WTC11 (cell line): ENCODE measurements at regions not wholly inside any gene's neighbourhood (a gene's known extent, or its start where the extent isn't known, plus 50 kb on each side); places are given as distances from the start of the nearest gene placed in this dataset.

Source experiments
- ATAC-seq: fragments of 200-7000 bp; cut with Tn5 transposase; 2 replicates; pipeline ENCODE4 v1.10.0; 2021; ENCODE audit warnings: mild to moderate bottlenecking, moderate library complexity
- CTCF ChIA-PET: fragments of 300-600 bp; sonication (Branson Sonifier 250); formaldehyde crosslinking; loops from one replicate; lab custom pipeline; 2021; ENCODE audit warnings: antibody characterized with exemption; lab: Charles Lee
- POLR2A ChIA-PET: fragments of 350-600 bp; sonication (Branson Sonifier 250); formaldehyde crosslinking; loops from one replicate; lab custom pipeline; 2021; ENCODE audit warnings: antibody characterized with exemption; lab: Charles Lee
- DNase-seq: peaks from one replicate; pipeline ENCODE4 v3.0.0; 2021; ENCODE audit warnings: low spot score
- H3K27ac Mint-ChIP-seq: 2 replicates; pipeline ENCODE4 v1.8.0; 2021; ENCODE audit warnings: mixed read lengths
- H3K27me3 Mint-ChIP-seq: 2 replicates; pipeline ENCODE4 v1.8.0; 2021; ENCODE audit warnings: low read depth, mild to moderate bottlenecking, moderate library complexity, mixed read lengths
- H3K36me3 Mint-ChIP-seq: 2 replicates; pipeline ENCODE4 v1.8.0; 2021; ENCODE audit warnings: mixed read lengths
- H3K4me1 Mint-ChIP-seq: 2 replicates; pipeline ENCODE4 v1.8.0; 2022; ENCODE audit warnings: mixed read lengths
- H3K4me3 Mint-ChIP-seq: 2 replicates; pipeline ENCODE4 v1.8.0; 2021; ENCODE audit warnings: mild to moderate bottlenecking, moderate library complexity, mixed read lengths
- H3K9me3 Mint-ChIP-seq: 2 replicates; pipeline ENCODE4 v1.8.0; 2021; ENCODE audit warnings: mixed read lengths
- CDX4 ChIP-seq: fragments of 250-450 bp; sonication (Bioruptor Pico); IDR thresholded peaks from 2 replicates; pipeline ENCODE4 v1.9.0; 2021; ENCODE audit warnings: moderate library complexity, mild to moderate bottlenecking, inconsistent platforms, borderline replicate concordance
- EMX1 ChIP-seq: fragments of 250-450 bp; sonication (Bioruptor Pico); IDR thresholded peaks from 2 replicates; pipeline ENCODE4 v1.8.0; 2021; ENCODE audit warnings: mild to moderate bottlenecking
- ESRRA ChIP-seq: sonication (generic); formaldehyde crosslinking; IDR thresholded peaks from 2 replicates; pipeline ENCODE4 v1.8.1; 2022; ENCODE audit warnings: mild to moderate bottlenecking, missing genetic modification reagents, borderline replicate concordance
- FOXK1 ChIP-seq: sonication (generic); formaldehyde crosslinking; IDR thresholded peaks from 2 replicates; pipeline ENCODE4 v1.8.0; 2022; ENCODE audit warnings: mild to moderate bottlenecking, moderate library complexity, missing genetic modification reagents
- JUN ChIP-seq: sonication (generic); formaldehyde crosslinking; IDR thresholded peaks from 2 replicates; pipeline ENCODE4 v1.8.0; 2023; ENCODE audit warnings: mild to moderate bottlenecking, missing genetic modification reagents
- KAT7 ChIP-seq: sonication (generic); formaldehyde crosslinking; IDR thresholded peaks from 2 replicates; pipeline ENCODE4 v1.8.1; 2023; ENCODE audit warnings: missing genetic modification reagents, mild to moderate bottlenecking, borderline replicate concordance
- MXD4 ChIP-seq: fragments of 250-450 bp; sonication (Bioruptor Pico); IDR thresholded peaks from 2 replicates; pipeline ENCODE4 v1.8.0; 2021; ENCODE audit warnings: mild to moderate bottlenecking, moderate library complexity, borderline replicate concordance
- NFATC4 ChIP-seq: fragments of 250-450 bp; sonication (Bioruptor Pico); IDR thresholded peaks from 2 replicates; pipeline ENCODE4 v1.9.0; 2021; ENCODE audit warnings: mild to moderate bottlenecking
- NFE2L1 ChIP-seq: sonication (generic); formaldehyde crosslinking; IDR thresholded peaks from 2 replicates; pipeline ENCODE4 v1.8.1; 2023; ENCODE audit warnings: missing genetic modification reagents
- NFYB ChIP-seq: sonication (generic); formaldehyde crosslinking; conservative IDR thresholded peaks from 2 replicates; pipeline ENCODE4 v1.8.0; 2022; ENCODE audit warnings: low read depth, missing genetic modification reagents
- PRRX2 ChIP-seq: fragments of 250-450 bp; sonication (Bioruptor Pico); IDR thresholded peaks from 2 replicates; pipeline ENCODE4 v1.8.0; 2021; ENCODE audit warnings: mild to moderate bottlenecking
- SOX15 ChIP-seq: fragments of 250-450 bp; sonication (Bioruptor Pico); IDR thresholded peaks from 2 replicates; pipeline ENCODE4 v1.9.0; 2021; ENCODE audit warnings: mild to moderate bottlenecking
- STAT6 ChIP-seq: sonication (generic); formaldehyde crosslinking; conservative IDR thresholded peaks from 2 replicates; pipeline ENCODE4 v1.8.1; 2023; ENCODE audit warnings: mild to moderate bottlenecking, low read depth, missing genetic modification reagents, moderate library complexity
- TP53 ChIP-seq: sonication (generic); formaldehyde crosslinking; IDR thresholded peaks from 2 replicates; pipeline ENCODE4 v1.8.1; 2023; ENCODE audit warnings: mild to moderate bottlenecking, missing genetic modification reagents
- ZNF138 ChIP-seq: sonication (generic); formaldehyde crosslinking; conservative IDR thresholded peaks from 2 replicates; pipeline ENCODE4 v1.8.1; 2022; ENCODE audit warnings: mild to moderate bottlenecking, moderate library complexity, missing genetic modification reagents
- ZNF219 ChIP-seq: sonication (generic); formaldehyde crosslinking; IDR thresholded peaks from 2 replicates; pipeline ENCODE4 v1.8.0; 2023; ENCODE audit warnings: missing genetic modification reagents, mild to moderate bottlenecking, borderline replicate concordance
- ZNF423 ChIP-seq: fragments of 250-450 bp; sonication (Bioruptor Pico); IDR thresholded peaks from 2 replicates; pipeline ENCODE4 v2.1.2; 2022; ENCODE audit warnings: mild to moderate bottlenecking, moderate library complexity
- ZNF671 ChIP-seq: fragments of 250-450 bp; sonication (Bioruptor Pico); IDR thresholded peaks from 2 replicates; pipeline ENCODE4 v1.8.0; 2021; ENCODE audit warnings: mild to moderate bottlenecking
- TF ChIP-seq, protein P1 (sequence below): sonication (generic); formaldehyde crosslinking; IDR thresholded peaks from 2 replicates; pipeline ENCODE4 v1.8.1; 2023; ENCODE audit warnings: mild to moderate bottlenecking, missing genetic modification reagents, moderate library complexity
- TF ChIP-seq, protein P2 (sequence below): sonication (generic); formaldehyde crosslinking; IDR thresholded peaks from 2 replicates; pipeline ENCODE4 v1.8.1; 2022; ENCODE audit warnings: mild to moderate bottlenecking, missing genetic modification reagents, moderate library complexity, borderline replicate concordance
- TF ChIP-seq, protein P3 (sequence below): sonication (generic); formaldehyde crosslinking; IDR thresholded peaks from 2 replicates; pipeline ENCODE4 v1.8.1; 2023; ENCODE audit warnings: mild to moderate bottlenecking, missing genetic modification reagents
- TF ChIP-seq, protein P4 (sequence below): sonication (generic); formaldehyde crosslinking; IDR thresholded peaks from 2 replicates; pipeline ENCODE4 v1.8.0; 2022; ENCODE audit warnings: mild to moderate bottlenecking, missing genetic modification reagents
- TF ChIP-seq, protein P5 (sequence below): fragments of 200-600 bp; IDR thresholded peaks from 2 replicates; pipeline ENCODE4 v1.8.0; 2022; ENCODE audit warnings: antibody characterized with exemption

DNA sequence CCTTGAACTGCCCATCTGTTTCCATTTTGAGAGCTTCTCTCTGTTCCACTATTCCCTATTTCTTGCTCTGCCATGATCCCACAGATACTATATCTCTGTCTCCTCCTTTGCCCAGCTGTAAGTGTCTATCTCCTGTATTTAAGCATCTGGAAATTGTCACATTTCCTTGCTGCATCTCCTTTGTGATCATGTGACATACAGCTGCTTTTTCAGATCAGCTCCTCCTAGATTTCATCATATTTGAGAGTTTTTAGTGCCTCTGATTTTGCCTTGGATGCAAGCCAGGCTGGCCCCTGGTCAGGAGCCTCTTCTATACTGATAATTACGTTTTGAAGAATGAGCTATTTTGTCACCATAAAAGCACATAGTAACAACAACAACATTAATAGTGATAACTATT lies 131.7 kb upstream of the TNP1 start (continued):
- TF ChIP-seq, protein P1, sequence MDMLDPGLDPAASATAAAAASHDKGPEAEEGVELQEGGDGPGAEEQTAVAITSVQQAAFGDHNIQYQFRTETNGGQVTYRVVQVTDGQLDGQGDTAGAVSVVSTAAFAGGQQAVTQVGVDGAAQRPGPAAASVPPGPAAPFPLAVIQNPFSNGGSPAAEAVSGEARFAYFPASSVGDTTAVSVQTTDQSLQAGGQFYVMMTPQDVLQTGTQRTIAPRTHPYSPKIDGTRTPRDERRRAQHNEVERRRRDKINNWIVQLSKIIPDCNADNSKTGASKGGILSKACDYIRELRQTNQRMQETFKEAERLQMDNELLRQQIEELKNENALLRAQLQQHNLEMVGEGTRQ (CRISPR knock-in tag) = no peak
- no peak for TF ChIP-seq ZNF423 (CRISPR knock-in tag)
- TF ChIP-seq, protein P2, sequence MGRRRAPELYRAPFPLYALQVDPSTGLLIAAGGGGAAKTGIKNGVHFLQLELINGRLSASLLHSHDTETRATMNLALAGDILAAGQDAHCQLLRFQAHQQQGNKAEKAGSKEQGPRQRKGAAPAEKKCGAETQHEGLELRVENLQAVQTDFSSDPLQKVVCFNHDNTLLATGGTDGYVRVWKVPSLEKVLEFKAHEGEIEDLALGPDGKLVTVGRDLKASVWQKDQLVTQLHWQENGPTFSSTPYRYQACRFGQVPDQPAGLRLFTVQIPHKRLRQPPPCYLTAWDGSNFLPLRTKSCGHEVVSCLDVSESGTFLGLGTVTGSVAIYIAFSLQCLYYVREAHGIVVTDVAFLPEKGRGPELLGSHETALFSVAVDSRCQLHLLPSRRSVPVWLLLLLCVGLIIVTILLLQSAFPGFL (CRISPR knock-in tag) = no peak

GRCh38 chr2:216989340-216990129 lies 129.7 kb upstream of the TNP1 start:
- POLR2A ChIA-PET = no interaction called here
- peaks cover 15% of the 10 kb centered on the region for H3K4me1 Mint-ChIP-seq
- H3K4me3 Mint-ChIP-seq = no peak overlapping the region
- ATAC-seq = no peak
- CTCF ChIA-PET = interaction anchor here (1.2 kb wide), 1 partner anchor 291 kb away, joined by 3 read pairs; no protein-coding TSS in a partner anchor
- TF ChIP-seq NFATC4 (CRISPR knock-in tag) (no peak), TP53 (no peak), ZNF423 (CRISPR knock-in tag) (no peak), NFE2L1 (CRISPR knock-in tag) (no peak), ZNF219 (CRISPR knock-in tag) (no peak), ESRRA (CRISPR knock-in tag) (no peak), KAT7 (no peak), ZNF671 (no peak), JUN (CRISPR knock-in tag) (no peak), CDX4 (CRISPR knock-in tag) (no peak), NFYB (no peak)
- TF ChIP-seq, protein P3, sequence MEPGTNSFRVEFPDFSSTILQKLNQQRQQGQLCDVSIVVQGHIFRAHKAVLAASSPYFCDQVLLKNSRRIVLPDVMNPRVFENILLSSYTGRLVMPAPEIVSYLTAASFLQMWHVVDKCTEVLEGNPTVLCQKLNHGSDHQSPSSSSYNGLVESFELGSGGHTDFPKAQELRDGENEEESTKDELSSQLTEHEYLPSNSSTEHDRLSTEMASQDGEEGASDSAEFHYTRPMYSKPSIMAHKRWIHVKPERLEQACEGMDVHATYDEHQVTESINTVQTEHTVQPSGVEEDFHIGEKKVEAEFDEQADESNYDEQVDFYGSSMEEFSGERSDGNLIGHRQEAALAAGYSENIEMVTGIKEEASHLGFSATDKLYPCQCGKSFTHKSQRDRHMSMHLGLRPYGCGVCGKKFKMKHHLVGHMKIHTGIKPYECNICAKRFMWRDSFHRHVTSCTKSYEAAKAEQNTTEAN (CRISPR knock-in tag) = no peak
- TF ChIP-seq, protein P4, sequence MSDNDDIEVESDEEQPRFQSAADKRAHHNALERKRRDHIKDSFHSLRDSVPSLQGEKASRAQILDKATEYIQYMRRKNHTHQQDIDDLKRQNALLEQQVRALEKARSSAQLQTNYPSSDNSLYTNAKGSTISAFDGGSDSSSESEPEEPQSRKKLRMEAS = no peak
- TF ChIP-seq, all 79 proteins: peak for 0
- no peak overlapping the region for H3K27ac Mint-ChIP-seq
- no peaks in the 10 kb centered on the region for H3K27me3 Mint-ChIP-seq
- no peaks in the 10 kb centered on the region for H3K36me3 Mint-ChIP-seq
- no peak for DNase-seq
- H3K9me3 Mint-ChIP-seq = no peaks in the 10 kb centered on the region

DNA sequence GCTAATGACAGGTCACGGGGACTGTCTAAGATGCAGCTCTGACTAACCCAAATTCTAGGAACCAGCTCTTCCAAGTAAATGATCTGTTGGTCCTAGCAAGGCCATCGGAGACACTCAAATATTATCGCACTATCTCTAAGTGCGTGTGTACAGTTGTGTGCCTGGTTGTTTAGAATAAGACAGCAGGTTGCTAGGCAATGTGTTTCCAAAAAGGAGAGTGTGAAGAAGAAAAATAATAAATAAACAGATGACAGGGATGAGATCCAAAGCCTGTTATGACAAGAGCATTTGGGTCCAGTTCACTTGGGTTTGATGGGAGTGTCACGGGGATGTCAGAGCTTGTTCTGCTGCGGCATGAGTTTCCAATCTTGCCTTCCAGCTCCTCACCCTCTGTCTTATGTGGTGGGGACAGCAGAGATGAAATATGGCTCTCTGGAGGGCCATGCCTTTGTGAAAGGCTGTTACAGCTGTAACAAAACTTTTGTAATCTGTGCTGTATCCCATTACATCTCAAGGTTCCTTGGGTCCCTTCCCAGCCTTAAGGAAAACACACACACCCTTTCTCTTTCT lies 127.5 kb upstream of the TNP1 start:
- H3K36me3 Mint-ChIP-seq = no peaks in the 10 kb centered on the region
- no peaks in the 10 kb centered on the region; the same call in 1 of the 2 replicates for H3K27me3 Mint-ChIP-seq
- DNase-seq (no peak), ATAC-seq (no peak)
- POLR2A ChIA-PET = no interaction called here
- CTCF ChIA-PET = no interaction called here
- H3K9me3 Mint-ChIP-seq = no peaks in the 10 kb centered on the region; the same call in none of the 2 replicates
- TF ChIP-seq NFE2L1 (CRISPR knock-in tag) (no peak), ZNF138 (CRISPR knock-in tag) (no peak), SOX15 (no peak), PRRX2 (no peak), EMX1 (no peak), FOXK1 (CRISPR knock-in tag) (no peak), MXD4 (CRISPR knock-in tag) (no peak), ZNF423 (CRISPR knock-in tag) (no peak), JUN (CRISPR knock-in tag) (no peak), STAT6 (CRISPR knock-in tag) (no peak)
- TF ChIP-seq, protein P2 (CRISPR knock-in tag) = no peak
- TF ChIP-seq, protein P5, sequence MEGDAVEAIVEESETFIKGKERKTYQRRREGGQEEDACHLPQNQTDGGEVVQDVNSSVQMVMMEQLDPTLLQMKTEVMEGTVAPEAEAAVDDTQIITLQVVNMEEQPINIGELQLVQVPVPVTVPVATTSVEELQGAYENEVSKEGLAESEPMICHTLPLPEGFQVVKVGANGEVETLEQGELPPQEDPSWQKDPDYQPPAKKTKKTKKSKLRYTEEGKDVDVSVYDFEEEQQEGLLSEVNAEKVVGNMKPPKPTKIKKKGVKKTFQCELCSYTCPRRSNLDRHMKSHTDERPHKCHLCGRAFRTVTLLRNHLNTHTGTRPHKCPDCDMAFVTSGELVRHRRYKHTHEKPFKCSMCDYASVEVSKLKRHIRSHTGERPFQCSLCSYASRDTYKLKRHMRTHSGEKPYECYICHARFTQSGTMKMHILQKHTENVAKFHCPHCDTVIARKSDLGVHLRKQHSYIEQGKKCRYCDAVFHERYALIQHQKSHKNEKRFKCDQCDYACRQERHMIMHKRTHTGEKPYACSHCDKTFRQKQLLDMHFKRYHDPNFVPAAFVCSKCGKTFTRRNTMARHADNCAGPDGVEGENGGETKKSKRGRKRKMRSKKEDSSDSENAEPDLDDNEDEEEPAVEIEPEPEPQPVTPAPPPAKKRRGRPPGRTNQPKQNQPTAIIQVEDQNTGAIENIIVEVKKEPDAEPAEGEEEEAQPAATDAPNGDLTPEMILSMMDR = no peak
- H3K27ac Mint-ChIP-seq = no peak overlapping the region
- H3K4me1 Mint-ChIP-seq = peaks cover 15% of the 10 kb centered on the region
- no peak overlapping the region for H3K4me3 Mint-ChIP-seq
